Spleen (tissue), 7 donors: ENCODE measurements at regions not wholly inside any gene's neighbourhood (a gene's known extent, or its start where the extent isn't known, plus 50 kb on each side); places are given as distances from the start of the nearest gene placed in this dataset.
A peak's percentile ranks its signal among the peaks of the same experiment; 100 is the strongest.

Source experiments
- CTCF ChIP-seq, 11 experiments: fragments of 200-600 bp in 7 of 11; fragments of 450-650 bp in 4 of 11; sonication (generic) in 4 of 11; IDR thresholded peaks in 8 of 11; conservative IDR thresholded peaks in 3 of 11; 1 replicate in 7 of 11; 2 replicates in 4 of 11; pipeline versions ENCODE4 v1.4.0 to v1.8.0; 2016 to 2021; ENCODE audit warnings: antibody characterized with exemption in 11 of 11, inconsistent platforms in 4 of 11, mild to moderate bottlenecking in 1 of 11
- POLR2A ChIP-seq, 3 donors: fragments of 450-650 bp; IDR thresholded peaks; one replicate each; pipeline ENCODE4 v1.5.1; 2017; ENCODE audit warnings: antibody characterized with exemption in 3 of 3, mild to moderate bottlenecking in 1 of 3
- POLR2AphosphoS5 ChIP-seq, 3 donors: sonication (generic); formaldehyde crosslinking; IDR thresholded peaks; one replicate each; pipeline ENCODE4 v1.5.1; 2017; ENCODE audit warnings: antibody characterized with exemption in 3 of 3
- donor health status: DM: no; HTN: no; CAD: no; lungs with moderate emphysema.
- donor health status: DM: no; HTN: no; CAD: no.
- donor health status: DM: no; HTN: no; CAD: no.

DNA sequence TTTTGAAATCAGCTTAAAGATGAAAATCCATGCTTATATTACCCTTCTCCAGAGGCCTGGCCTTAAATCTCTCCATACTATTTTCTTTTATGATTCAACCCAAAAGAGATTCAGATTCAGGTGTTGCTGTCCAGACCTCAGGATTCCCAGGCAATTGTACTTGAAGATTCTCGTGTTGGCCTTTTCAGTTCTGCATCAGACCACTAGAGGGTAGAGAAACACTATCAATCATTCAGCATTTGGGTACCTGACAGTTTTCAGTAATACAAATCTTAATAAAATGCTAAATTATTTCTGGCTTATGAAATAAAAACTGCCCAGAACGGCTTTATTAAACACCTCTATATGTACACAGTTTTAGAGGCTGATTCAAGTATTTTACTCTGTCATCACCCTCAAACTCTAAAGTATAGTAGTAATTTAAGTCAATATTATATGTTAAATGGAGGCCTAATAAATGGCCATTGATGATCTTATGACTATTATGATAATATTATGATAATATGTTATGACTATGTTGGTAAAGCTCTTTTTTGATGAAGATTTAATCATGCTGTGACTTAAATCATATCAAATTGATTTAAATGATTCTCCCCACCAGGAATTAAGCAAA lies 301.1 kb downstream of the DUSP6 start:
- TF ChIP-seq CTCF (IDR thresholded peaks at IDR 0.05 in 8 of 11, conservative IDR thresholded peaks at IDR 0.05 in 3 of 11) (peak; percentile 81 to 93 (median 88)), POLR2AphosphoS5 (IDR thresholded peaks at IDR 0.05) (no peak), POLR2A (IDR thresholded peaks at IDR 0.05) (no peak)
